ENCODE measurements at regions not wholly inside any gene's neighbourhood (a gene's known extent, or its start where the extent isn't known, plus 50 kb on each side); places are given as distances from the start of the nearest gene placed in this dataset.

GRCh38 chr22:22038178-22038880, 55.7 kb upstream of the TOP3B start:
- no peak for DNase-seq
- Histone ChIP-seq H3K36me3 (no peaks in the 10 kb centered on the region), H3K9me3 (no peaks in the 10 kb centered on the region), H3K27me3 (no peaks in the 10 kb centered on the region), H3K4me1 (no peaks in the 10 kb centered on the region), H3K4me3 (no peak overlapping the region), H3K27ac (no peak overlapping the region)
- intact Hi-C loops (cut with DNase I; ENCODE audit: low total_unique reads) = no loop called here
- TF ChIP-seq CTCF (IDR thresholded peaks at IDR 0.05) = no peak

- H3K27ac ChIP-seq = no peak overlapping the region
These were observed 55.2 kb upstream of the TOP3B start for GRCh38 chr22:22037740-22038139.

GRCh38 chr22:22037229-22037628, 54.6 kb upstream of the TOP3B start:
- no peak for DNase-seq
- H3K36me3 ChIP-seq = no peaks in the 10 kb centered on the region
- intact Hi-C loops (cut with DNase I; ENCODE audit: low total_unique reads) = no loop called here
- no peak overlapping the region for H3K27ac ChIP-seq
- H3K4me3 ChIP-seq = no peak overlapping the region
- H3K4me1 ChIP-seq = no peaks in the 10 kb centered on the region
- H3K27me3 ChIP-seq = no peaks in the 10 kb centered on the region
- no peaks in the 10 kb centered on the region for H3K9me3 ChIP-seq
- TF ChIP-seq CTCF (IDR thresholded peaks at IDR 0.05) = no peak

More at GRCh38 chr22:22037740-22038139, 55.2 kb upstream of the TOP3B start:
- DNase-seq = no peak
- no peak overlapping the region for H3K4me3 ChIP-seq
- no peaks in the 10 kb centered on the region for H3K4me1 ChIP-seq
- H3K27me3 ChIP-seq = no peaks in the 10 kb centered on the region
- H3K9me3 ChIP-seq = no peaks in the 10 kb centered on the region
- H3K36me3 ChIP-seq = no peaks in the 10 kb centered on the region
- TF ChIP-seq CTCF (IDR thresholded peaks at IDR 0.05) = no peak
- intact Hi-C loops (cut with DNase I; ENCODE audit: low total_unique reads) = no loop called here

GRCh38 chr22:22036588-22036987, 54.0 kb upstream of the TOP3B start:
- no peak overlapping the region for H3K27ac ChIP-seq
- no peaks in the 10 kb centered on the region for H3K9me3 ChIP-seq
- H3K4me1 ChIP-seq = peaks cover 0 to 4% (median 0%) of the 10 kb centered on the region in 4 donors
- H3K27me3 ChIP-seq = no peaks in the 10 kb centered on the region
- H3K4me3 ChIP-seq = no peak overlapping the region
- intact Hi-C loops (cut with DNase I; ENCODE audit: low total_unique reads) = no loop called here
- no peak for TF ChIP-seq CTCF (IDR thresholded peaks at IDR 0.05)
- H3K36me3 ChIP-seq = no peaks in the 10 kb centered on the region
- DNase-seq = no peak

- no peak for DNase-seq
- H3K9me3 ChIP-seq = no peaks in the 10 kb centered on the region
- intact Hi-C loops (cut with DNase I; ENCODE audit: low total_unique reads) = no loop called here
- H3K4me3 ChIP-seq = no peak overlapping the region
- H3K4me1 ChIP-seq = peaks cover 0 to 11% (median 0%) of the 10 kb centered on the region in 4 donors
- TF ChIP-seq CTCF (IDR thresholded peaks at IDR 0.05) = no peak
- no peak overlapping the region for H3K27ac ChIP-seq
- no peaks in the 10 kb centered on the region for H3K27me3 ChIP-seq
- H3K36me3 ChIP-seq = no peaks in the 10 kb centered on the region
These were observed 53.3 kb upstream of the TOP3B start for GRCh38 chr22:22035771-22036314.
